ENCODE measurements at regions not wholly inside any gene's neighbourhood (a gene's known extent, or its start where the extent isn't known, plus 50 kb on each side); places are given as distances from the start of the nearest gene placed in this dataset.

GRCh38 chr5:110165366-110165765 is 475.6 kb downstream of the MAN2A1 start:
- Histone ChIP-seq H3K4me1 (replicated peaks in 1 of 2) (no peaks in the 10 kb centered on the region), H3K36me3 (replicated peaks in 1 of 2) (no peaks in the 10 kb centered on the region), H3K27me3 (no peaks in the 10 kb centered on the region), H3K9me3 (replicated peaks in 1 of 3) (no peaks in the 10 kb centered on the region), H3K27ac (no peak overlapping the region), H3K4me3 (no peak overlapping the region)
- TF ChIP-seq CTCF (IDR thresholded peaks at IDR 0.05) (no peak), POLR2A (IDR thresholded peaks at IDR 0.05) (no peak)
- intact Hi-C loops (cut with DNase I), result no loop called here
- no peak for DNase-seq

- no peaks in the 10 kb centered on the region for H3K36me3 ChIP-seq (replicated peaks in 1 of 2)
- H3K27me3 ChIP-seq, result no peaks in the 10 kb centered on the region
- no peak overlapping the region for H3K27ac ChIP-seq
- 92% methylated on average over 2 of the region's 2 CpGs for WGBS, 4 donors
- TF ChIP-seq POLR2A (IDR thresholded peaks at IDR 0.05), result no peak
- TF ChIP-seq CTCF (IDR thresholded peaks at IDR 0.05), result no peak
- no peak for DNase-seq
- intact Hi-C loops (cut with DNase I), result no loop called here
- H3K4me1 ChIP-seq (replicated peaks in 1 of 2), result no peaks in the 10 kb centered on the region
- no peaks in the 10 kb centered on the region for H3K9me3 ChIP-seq (replicated peaks in 1 of 3)
- H3K4me3 ChIP-seq, result no peak overlapping the region
Measured at GRCh38 chr5:110167384-110167783, 477.7 kb downstream of the MAN2A1 start.

GRCh38 chr5:110169461-110169860 is 479.7 kb downstream of the MAN2A1 start:
- 83 to 89% (median 86%) methylated on average over 2 of the region's 2 CpGs for WGBS, 4 donors
- no peaks in the 10 kb centered on the region for H3K4me1 ChIP-seq (replicated peaks in 1 of 2)

GRCh38 chr5:110177729-110178128 is 488.0 kb downstream of the MAN2A1 start:
- Histone ChIP-seq H3K9me3 (replicated peaks in 1 of 3) (no peaks in the 10 kb centered on the region), H3K27ac (no peak overlapping the region), H3K4me3 (no peak overlapping the region), H3K36me3 (replicated peaks in 1 of 2) (no peaks in the 10 kb centered on the region), H3K27me3 (no peaks in the 10 kb centered on the region), H3K4me1 (replicated peaks in 1 of 2) (no peaks in the 10 kb centered on the region)
- intact Hi-C loops (cut with DNase I), result no loop called here
- 77 to 82% (median 79%) methylated on average over 2 of the region's 2 CpGs for WGBS, 4 donors
- no peak for DNase-seq
- no peak for TF ChIP-seq POLR2A (IDR thresholded peaks at IDR 0.05)
- no peak for TF ChIP-seq CTCF (IDR thresholded peaks at IDR 0.05)

More at GRCh38 chr5:110169461-110169860, 479.7 kb downstream of the MAN2A1 start:
- TF ChIP-seq CTCF (IDR thresholded peaks at IDR 0.05), result no peak
- TF ChIP-seq POLR2A (IDR thresholded peaks at IDR 0.05), result no peak
- no peaks in the 10 kb centered on the region for H3K27me3 ChIP-seq
- H3K4me3 ChIP-seq, result no peak overlapping the region
- no peaks in the 10 kb centered on the region for H3K36me3 ChIP-seq (replicated peaks in 1 of 2)
- intact Hi-C loops (cut with DNase I), result no loop called here
- H3K9me3 ChIP-seq (replicated peaks in 1 of 3), result no peaks in the 10 kb centered on the region
- DNase-seq, result no peak
- no peak overlapping the region for H3K27ac ChIP-seq

All from adrenal gland (tissue), 9 donors.